Esophagus squamous epithelium (tissue), 5 donors: ENCODE measurements at regions not wholly inside any gene's neighbourhood (a gene's known extent, or its start where the extent isn't known, plus 50 kb on each side); places are given as distances from the start of the nearest gene placed in this dataset.

Source experiments
- DNase-seq: peaks from one replicate; lab custom pipeline; 2025; lab: John Stamatoyannopoulos, UW
- H3K27ac ChIP-seq, 4 donors: fragments of 200-600 bp; sonication (generic); one replicate each; pipeline ENCODE4 v1.5.1; 2016 to 2019; ENCODE audit warnings: mild to moderate bottlenecking in 1 of 4
- H3K27me3 ChIP-seq, 4 donors: fragments of 200-600 bp; sonication (generic); 1 replicate in 3 of 4; 2 replicates in 1 of 4; pipeline versions ENCODE4 v1.5.1 to v1.6.0; 2017 to 2021; ENCODE audit warnings: antibody characterized with exemption in 1 of 4
- H3K36me3 ChIP-seq, 3 donors: fragments of 200-600 bp; sonication (generic); one replicate each; pipeline ENCODE4 v1.5.1; 2016 to 2019
- H3K4me1 ChIP-seq, 3 donors: fragments of 200-600 bp; sonication (generic); one replicate each; pipeline ENCODE4 v1.5.1; 2017 to 2019
- H3K4me3 ChIP-seq, 4 donors: fragments of 200-600 bp; sonication (generic); 1 replicate in 3 of 4; 2 replicates in 1 of 4; pipeline ENCODE4 v1.5.1; 2016 to 2019; ENCODE audit warnings: mild to moderate bottlenecking in 2 of 4, moderate library complexity in 1 of 4
- H3K9me3 ChIP-seq, 3 donors: fragments of 200-600 bp; sonication (generic); one replicate each; pipeline ENCODE4 v1.5.1; 2016 to 2019
- CTCF ChIP-seq, 6 experiments: fragments of 450-650 bp in 4 of 6; fragments of 200-600 bp in 2 of 6; sonication (generic) in 2 of 6; IDR thresholded peaks; one replicate each; pipeline ENCODE4 v1.5.1; 2016 to 2019; ENCODE audit warnings: antibody characterized with exemption in 6 of 6, mild to moderate bottlenecking in 4 of 6, moderate library complexity in 4 of 6
- POLR2A ChIP-seq, 4 donors: fragments of 450-650 bp; IDR thresholded peaks; one replicate each; pipeline ENCODE4 v1.6.1; 2017; ENCODE audit warnings: antibody characterized with exemption in 4 of 4, mild to moderate bottlenecking in 4 of 4, moderate library complexity in 3 of 4
- WGBS, 2 donors: methylation state at CpG; one replicate each; pipeline ENCODE4 v1.1.5; 2018; 5-methylcytosine and 5-hydroxymethylcytosine counted together
- intact Hi-C: fragments of 100-400 bp; cut with DNase I; formaldehyde crosslinking; loops from one replicate; pipeline ENCODE4 v1.15.0; 2022
- donor health status: DM: yes; HTN: yes; CAD: no.

GRCh38 chr9:78601957-78602565, 305.1 kb downstream of the PSAT1 start:
- peaks cover 0 to 30% (median 3%) of the 10 kb centered on the region in 3 donors for H3K4me1 ChIP-seq
- 15 to 16% methylated on average over 7 of the region's 7 CpGs for WGBS, 2 donors
- no peak overlapping the region for H3K27ac ChIP-seq
- TF ChIP-seq CTCF (IDR thresholded peaks at IDR 0.05) = peak in 5 of 6 experiments; percentile 60 to 89 (median 76)
- no peak for TF ChIP-seq POLR2A (IDR thresholded peaks at IDR 0.05)
- H3K27me3 ChIP-seq = no peaks in the 10 kb centered on the region
- no peak for DNase-seq
- no peaks in the 10 kb centered on the region for H3K9me3 ChIP-seq
- H3K4me3 ChIP-seq = no peak overlapping the region
- intact Hi-C loops = no loop called here
- H3K36me3 ChIP-seq = no peaks in the 10 kb centered on the region

DNA sequence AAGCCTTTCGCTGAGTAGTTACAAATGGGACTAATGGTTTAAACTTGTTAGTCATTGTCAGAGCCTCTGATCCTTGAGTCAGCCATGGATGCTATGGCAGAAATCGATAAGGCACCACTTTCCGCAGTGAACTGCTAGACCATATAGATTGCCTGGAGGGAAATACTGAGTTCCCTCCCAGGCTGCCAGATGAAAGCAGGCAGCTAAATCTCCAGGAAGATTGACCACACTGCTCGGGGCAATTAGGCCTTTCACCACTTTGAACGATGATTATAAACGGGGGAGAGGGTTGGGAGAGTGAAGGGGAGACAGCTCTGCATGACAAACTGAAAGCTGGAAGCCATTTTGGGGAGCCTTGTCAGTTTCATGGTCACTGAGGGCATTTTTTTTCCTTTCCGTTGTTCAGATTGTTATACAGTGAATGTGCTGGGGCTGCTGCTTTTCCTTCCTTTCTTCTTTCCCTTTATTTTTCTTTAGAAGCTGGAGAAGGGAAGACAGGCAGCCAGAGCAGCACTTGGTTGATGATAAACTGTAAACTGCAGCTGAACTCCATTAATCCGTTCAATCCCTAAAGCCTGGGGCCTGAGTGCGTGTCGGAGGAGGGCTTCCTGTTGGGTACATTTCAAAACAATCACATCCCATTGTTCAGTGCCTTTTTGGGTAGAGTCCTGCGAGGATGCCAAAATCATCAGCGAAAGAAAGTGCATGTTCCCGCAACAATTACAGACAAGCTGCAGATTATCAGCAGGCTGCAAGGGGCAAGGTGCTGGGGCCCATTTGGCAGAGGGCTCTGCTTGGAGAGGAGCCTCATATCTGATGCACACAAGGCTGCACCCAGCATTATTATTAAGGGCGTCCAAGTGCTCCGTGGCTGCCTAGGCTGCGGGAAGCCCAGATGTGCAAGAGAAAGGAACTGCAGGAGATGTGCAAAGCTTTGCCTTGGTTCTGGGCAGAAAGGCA, 308.4 kb downstream of the PSAT1 start:
- TF ChIP-seq POLR2A (IDR thresholded peaks at IDR 0.05) (no peak), CTCF (IDR thresholded peaks at IDR 0.05) (no peak)
- H3K27me3 ChIP-seq = no peaks in the 10 kb centered on the region
- no peaks in the 10 kb centered on the region for H3K9me3 ChIP-seq
- H3K4me1 ChIP-seq = peaks cover 0 to 38% (median 3%) of the 10 kb centered on the region in 3 donors
- peak overlapping the region in 1 of 4 donors; percentile 37 for H3K27ac ChIP-seq
- no peak for DNase-seq
- whole genome bisulfite sequencing, 2 donors = 31 to 32% methylated on average over 13 to 14 of the region's 16 CpGs
- intact Hi-C loops = no loop called here
- no peaks in the 10 kb centered on the region for H3K36me3 ChIP-seq
- H3K4me3 ChIP-seq = no peak overlapping the region

- Histone ChIP-seq H3K4me3 (no peak overlapping the region), H3K27me3 (no peaks in the 10 kb centered on the region), H3K9me3 (no peaks in the 10 kb centered on the region), H3K27ac (peak overlapping the region in 1 of 4 donors; percentile 37), H3K36me3 (no peaks in the 10 kb centered on the region), H3K4me1 (peaks cover 0 to 38% (median 3%) of the 10 kb centered on the region in 3 donors)
- intact Hi-C loops = no loop called here
- DNase-seq = no peak
- 35 to 40% methylated on average over 5 of the region's 5 CpGs for WGBS, 2 donors
- TF ChIP-seq CTCF (IDR thresholded peaks at IDR 0.05) (no peak), POLR2A (IDR thresholded peaks at IDR 0.05) (no peak)
Observed at GRCh38 chr9:78606001-78606379, 309.1 kb downstream of the PSAT1 start.

GRCh38 chr9:78607853-78608252, 310.9 kb downstream of the PSAT1 start:
- 22 to 37% methylated on average over 5 of the region's 5 CpGs for WGBS, 2 donors
- no peaks in the 10 kb centered on the region for H3K9me3 ChIP-seq
- TF ChIP-seq POLR2A (IDR thresholded peaks at IDR 0.05) (no peak), CTCF (IDR thresholded peaks at IDR 0.05) (no peak)
- H3K27ac ChIP-seq = no peak overlapping the region
- no peak overlapping the region for H3K4me3 ChIP-seq
- H3K36me3 ChIP-seq = no peaks in the 10 kb centered on the region
- no peak for DNase-seq
- no peaks in the 10 kb centered on the region for H3K27me3 ChIP-seq
- intact Hi-C loops = no loop called here
- H3K4me1 ChIP-seq = peaks cover 0 to 27% (median 3%) of the 10 kb centered on the region in 3 donors

GRCh38 chr9:78609450-78609849, 312.5 kb downstream of the PSAT1 start:
- H3K9me3 ChIP-seq = no peaks in the 10 kb centered on the region
- no peak overlapping the region for H3K27ac ChIP-seq
- no peak for TF ChIP-seq CTCF (IDR thresholded peaks at IDR 0.05)
- TF ChIP-seq POLR2A (IDR thresholded peaks at IDR 0.05) = no peak
- H3K27me3 ChIP-seq = no peaks in the 10 kb centered on the region
- H3K4me1 ChIP-seq = peaks cover 0 to 27% (median 3%) of the 10 kb centered on the region in 3 donors
- no peak overlapping the region for H3K4me3 ChIP-seq
- intact Hi-C loops = no loop called here
- no peaks in the 10 kb centered on the region for H3K36me3 ChIP-seq
- WGBS, 2 donors = 86 to 91% methylated on average over 8 of the region's 8 CpGs
- DNase-seq = no peak
